ENCODE measurements at regions not wholly inside any gene's neighbourhood (a gene's known extent, or its start where the extent isn't known, plus 50 kb on each side); places are given as distances from the start of the nearest gene placed in this dataset.

DNA sequence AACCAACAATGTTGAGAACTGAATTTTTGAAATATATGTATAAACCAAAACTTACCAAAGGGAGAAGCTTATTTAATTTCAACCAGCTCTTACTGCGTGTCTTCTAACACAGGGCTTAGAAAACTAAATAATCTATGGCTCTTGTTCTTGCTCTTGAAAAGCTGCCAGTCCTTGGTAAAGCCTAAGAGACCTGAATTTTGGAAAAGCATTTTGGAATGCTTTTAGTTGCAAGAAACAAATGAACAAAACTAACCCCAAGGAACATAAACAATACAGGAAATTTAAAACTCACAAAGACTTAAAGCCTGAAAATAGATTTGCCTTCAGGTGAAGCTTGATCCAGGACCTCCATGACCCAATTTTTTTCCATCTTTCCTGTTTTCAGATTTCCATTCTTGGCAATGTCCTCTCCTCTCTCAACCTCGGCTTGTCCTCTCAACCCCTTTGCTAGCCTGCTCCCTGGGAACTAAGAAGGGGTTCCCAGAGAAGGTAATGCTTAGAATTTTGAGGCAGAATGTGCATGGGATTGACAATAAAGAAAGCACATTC, 169.8 kb upstream of the NCK2 start:
- Histone ChIP-seq H3K4me3 (ENCODE audit: low read length) (no peak overlapping the region), H3K36me3 (ENCODE audit: control insufficient read depth, insufficient read depth, low read length) (no peaks in the 10 kb centered on the region), H3K9me3 (ENCODE audit: control insufficient read depth, insufficient read depth, low read length) (no peaks in the 10 kb centered on the region), H3K27me3 (ENCODE audit: control insufficient read depth, insufficient read depth, low read length) (no peaks in the 10 kb centered on the region), H3K4me1 (ENCODE audit: control insufficient read depth, insufficient read depth, low read length) (peaks cover 3% of the 10 kb centered on the region), H3K27ac (ENCODE audit: low read length) (no peak overlapping the region)
- Mint-ChIP-seq H3K9me3 (no peaks in the 10 kb centered on the region), H3K27me3 (ENCODE audit: low read depth in 2 of 2) (peaks cover 20 to 22% of the 10 kb centered on the region in 2 donors), H3K4me1 (peaks cover 0 to 10% of the 10 kb centered on the region in 2 donors), H3K4me3 (no peak overlapping the region), H3K36me3 (no peaks in the 10 kb centered on the region), H3K27ac (no peak overlapping the region)
- WGBS (ENCODE audit: insufficient coverage), result 85% methylated on average over 1 of the region's 2 CpGs
- intact Hi-C loops (cut with micrococcal nuclease), result loop anchor here (5.0 kb wide), 1 partner anchor 512 kb away; no protein-coding TSS in a partner anchor
- DNase-seq (no peak), ATAC-seq (no peak)
- TF ChIP-seq, protein P1, sequence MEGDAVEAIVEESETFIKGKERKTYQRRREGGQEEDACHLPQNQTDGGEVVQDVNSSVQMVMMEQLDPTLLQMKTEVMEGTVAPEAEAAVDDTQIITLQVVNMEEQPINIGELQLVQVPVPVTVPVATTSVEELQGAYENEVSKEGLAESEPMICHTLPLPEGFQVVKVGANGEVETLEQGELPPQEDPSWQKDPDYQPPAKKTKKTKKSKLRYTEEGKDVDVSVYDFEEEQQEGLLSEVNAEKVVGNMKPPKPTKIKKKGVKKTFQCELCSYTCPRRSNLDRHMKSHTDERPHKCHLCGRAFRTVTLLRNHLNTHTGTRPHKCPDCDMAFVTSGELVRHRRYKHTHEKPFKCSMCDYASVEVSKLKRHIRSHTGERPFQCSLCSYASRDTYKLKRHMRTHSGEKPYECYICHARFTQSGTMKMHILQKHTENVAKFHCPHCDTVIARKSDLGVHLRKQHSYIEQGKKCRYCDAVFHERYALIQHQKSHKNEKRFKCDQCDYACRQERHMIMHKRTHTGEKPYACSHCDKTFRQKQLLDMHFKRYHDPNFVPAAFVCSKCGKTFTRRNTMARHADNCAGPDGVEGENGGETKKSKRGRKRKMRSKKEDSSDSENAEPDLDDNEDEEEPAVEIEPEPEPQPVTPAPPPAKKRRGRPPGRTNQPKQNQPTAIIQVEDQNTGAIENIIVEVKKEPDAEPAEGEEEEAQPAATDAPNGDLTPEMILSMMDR (IDR thresholded peaks at IDR 0.05), result no peak

DNA sequence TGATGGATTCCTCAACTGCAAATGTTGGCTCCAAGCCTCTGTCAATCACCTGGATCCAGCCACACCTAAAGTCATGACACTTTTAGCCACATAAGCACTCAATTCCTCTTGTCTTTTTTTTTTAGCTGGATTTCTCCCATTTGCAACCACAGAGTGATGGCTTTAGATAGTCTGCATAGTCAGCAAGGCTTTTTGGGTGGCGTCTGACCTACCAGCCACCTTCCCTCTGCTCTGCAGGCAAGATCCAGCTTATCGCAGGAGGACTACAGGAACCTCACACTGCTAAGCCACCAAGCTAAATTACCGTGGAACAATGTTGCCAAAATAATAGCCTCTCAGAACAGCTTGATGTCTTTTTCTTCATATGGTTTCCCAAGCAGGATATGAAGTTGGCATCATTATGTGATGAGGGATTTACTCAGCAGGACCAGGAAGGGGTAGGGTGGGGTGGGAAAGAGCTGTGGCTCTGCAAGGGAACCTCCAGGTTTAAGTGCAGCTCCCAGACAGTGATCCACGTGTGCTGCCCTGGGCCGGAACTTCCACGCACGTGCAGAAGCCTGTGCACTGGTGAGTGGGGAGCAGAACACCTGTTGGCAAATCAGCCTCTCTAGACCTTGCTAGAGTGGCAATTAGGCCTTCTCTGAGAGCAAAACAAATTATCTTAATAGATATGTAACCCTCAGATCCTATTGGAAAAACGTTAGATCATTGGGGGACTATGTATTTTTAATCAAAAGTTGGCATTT, 170.6 kb upstream of the NCK2 start:
- peaks cover 3% of the 10 kb centered on the region for H3K4me1 ChIP-seq (ENCODE audit: control insufficient read depth, insufficient read depth, low read length)
- H3K4me1 Mint-ChIP-seq, result peaks cover 0 to 10% of the 10 kb centered on the region in 2 donors
- ATAC-seq (no peak), DNase-seq (no peak)
- no peak overlapping the region for H3K27ac ChIP-seq (ENCODE audit: low read length)
- no peak overlapping the region for H3K4me3 Mint-ChIP-seq
- 81% methylated on average over 8 of the region's 8 CpGs for WGBS (ENCODE audit: insufficient coverage)
- H3K36me3 ChIP-seq (ENCODE audit: control insufficient read depth, insufficient read depth, low read length), result no peaks in the 10 kb centered on the region
- H3K27me3 ChIP-seq (ENCODE audit: control insufficient read depth, insufficient read depth, low read length), result no peaks in the 10 kb centered on the region
- no peaks in the 10 kb centered on the region for H3K36me3 Mint-ChIP-seq
- peaks cover 20 to 22% of the 10 kb centered on the region in 2 donors for H3K27me3 Mint-ChIP-seq (ENCODE audit: low read depth in 2 of 2)
- TF ChIP-seq, protein P1 (IDR thresholded peaks at IDR 0.05), result no peak
- H3K9me3 Mint-ChIP-seq, result no peaks in the 10 kb centered on the region
- H3K9me3 ChIP-seq (ENCODE audit: control insufficient read depth, insufficient read depth, low read length), result no peaks in the 10 kb centered on the region
- H3K4me3 ChIP-seq (ENCODE audit: low read length), result no peak overlapping the region
- no peak overlapping the region for H3K27ac Mint-ChIP-seq
- intact Hi-C loops (cut with micrococcal nuclease), result no loop called here

DNA sequence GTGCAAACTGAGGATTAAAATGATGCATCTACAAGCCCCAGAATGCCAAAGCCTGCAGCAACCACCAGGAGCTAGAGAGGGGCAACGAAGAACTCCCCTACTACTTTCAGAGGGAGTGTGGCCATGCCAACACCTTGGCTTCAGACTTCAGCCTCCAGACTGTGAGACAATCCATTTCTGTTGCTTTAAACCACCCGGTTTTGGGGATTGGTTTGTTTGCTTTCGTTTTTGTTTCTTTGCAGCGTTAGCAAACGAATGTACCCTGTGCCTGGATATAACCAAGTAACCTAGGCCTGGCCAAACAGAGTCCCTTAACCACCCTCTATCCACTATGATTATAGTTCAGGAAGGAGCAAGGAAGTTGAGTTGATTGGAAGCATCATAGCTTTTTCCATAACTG, 171.2 kb upstream of the NCK2 start:
- no peaks in the 10 kb centered on the region for H3K27me3 ChIP-seq (ENCODE audit: control insufficient read depth, insufficient read depth, low read length)
- ATAC-seq (no peak), DNase-seq (no peak)
- no peaks in the 10 kb centered on the region for H3K9me3 Mint-ChIP-seq
- WGBS (ENCODE audit: insufficient coverage), result 73% methylated on average over 3 of the region's 5 CpGs
- intact Hi-C loops (cut with micrococcal nuclease), result no loop called here
- no peaks in the 10 kb centered on the region for H3K36me3 ChIP-seq (ENCODE audit: control insufficient read depth, insufficient read depth, low read length)
- TF ChIP-seq, protein P1 (IDR thresholded peaks at IDR 0.05), result no peak
- H3K27me3 Mint-ChIP-seq (ENCODE audit: low read depth in 2 of 2), result peaks cover 20 to 22% of the 10 kb centered on the region in 2 donors
- no peak overlapping the region for H3K4me3 ChIP-seq (ENCODE audit: low read length)
- no peaks in the 10 kb centered on the region for H3K36me3 Mint-ChIP-seq
- no peaks in the 10 kb centered on the region for H3K9me3 ChIP-seq (ENCODE audit: control insufficient read depth, insufficient read depth, low read length)
- H3K27ac Mint-ChIP-seq, result no peak overlapping the region
- H3K4me1 ChIP-seq (ENCODE audit: control insufficient read depth, insufficient read depth, low read length), result peaks cover 3% of the 10 kb centered on the region
- H3K4me3 Mint-ChIP-seq, result no peak overlapping the region
- H3K27ac ChIP-seq (ENCODE audit: low read length), result no peak overlapping the region
- peaks cover 0 to 10% of the 10 kb centered on the region in 2 donors for H3K4me1 Mint-ChIP-seq
